HCT116 (cell line): ENCODE measurements at regions not wholly inside any gene's neighbourhood (a gene's known extent, or its start where the extent isn't known, plus 50 kb on each side); places are given as distances from the start of the nearest gene placed in this dataset.

ENCODE experiments used
- ATAC-seq: fragments of 200-7000 bp; cut with Tn5 transposase; 2 replicates; pipeline ENCODE4 v1.9.1; 2020; ENCODE audit warnings: mild to moderate bottlenecking, moderate library complexity
- BruUV-seq: library from RNA; stranded (reverse); fragments of 400-500 nt; replicated peaks from 2 replicates; lab custom pipeline; 2021; lab: Mats Ljungman, UMichigan
- CTCF ChIA-PET: fragments of 300-600 bp; sonication (Branson Sonifier 250); formaldehyde crosslinking; loops from one replicate; lab custom pipeline; 2021; ENCODE audit warnings: antibody characterized with exemption; lab: Charles Lee
- POLR2A ChIA-PET: fragments of 300-600, 350-600 bp; sonication (Branson Sonifier 250); formaldehyde crosslinking; loops from one replicate; lab custom pipeline; 2021; ENCODE audit warnings: antibody characterized with exemption; lab: Charles Lee
- RAD21 ChIA-PET, 2 experiments: fragments of 300-600 bp; sonication (Branson Sonifier 250); formaldehyde crosslinking; loops; one replicate each; lab custom pipeline; 2023; ENCODE audit warnings: low total read pairs in 2 of 2; ENCODE audit not compliant: uncharacterized antibody in 2 of 2, unreplicated experiment in 2 of 2, low non-redundant PET in 1 of 2; lab: Charles Lee
- DNase-seq: peaks from one replicate; pipeline ENCODE4 v3.0.0-alpha.2; 2010; ENCODE audit warnings: low read depth, low spot score
- H2AFZ ChIP-seq: fragments of 200-600 bp; shearing (Covaris generic), sonication (generic); 2 replicates; pipeline ENCODE4 v1.6.1; 2017; ENCODE audit warnings: low read depth, mixed run types, mixed read lengths, antibody characterized with exemption, low read length; ENCODE audit not compliant: poor library complexity, severe bottlenecking
- H3K27ac ChIP-seq: 2 replicates; pipeline ENCODE4 v1.5.1; 2012; ENCODE audit warnings: low read depth, low read length
- H3K27me3 ChIP-seq: fragments of 200-600 bp; sonication (generic); 2 replicates; pipeline ENCODE4 v1.6.1; 2016; ENCODE audit warnings: mixed run types, low read length, mixed read lengths; ENCODE audit not compliant: insufficient read depth
- H3K36me3 ChIP-seq, 2 experiments: fragments of 200-500 bp in 1 of 2; fragments of 200-600 bp in 1 of 2; sonication (Bioruptor generic) in 1 of 2; sonication (generic) in 1 of 2; 2 replicates each; pipeline versions ENCODE4 v1.5.1 to v1.6.1; 2014 to 2016; ENCODE audit warnings: low read length in 2 of 2, inconsistent platforms in 1 of 2, mixed read lengths in 1 of 2, mixed run types in 1 of 2; ENCODE audit not compliant: insufficient read depth in 2 of 2, control insufficient read depth in 1 of 2
- H3K4me1 ChIP-seq, 2 experiments: fragments of 200-600 bp in 1 of 2; sonication (generic) in 1 of 2; 2 replicates each; pipeline versions ENCODE4 v1.5.1 to v1.6.1; 2012 to 2017; ENCODE audit warnings: low read length in 2 of 2, inconsistent platforms in 1 of 2, mild to moderate bottlenecking in 1 of 2, mixed read lengths in 1 of 2, mixed run types in 1 of 2, moderate library complexity in 1 of 2; ENCODE audit not compliant: insufficient read depth in 2 of 2, control insufficient read depth in 1 of 2
- H3K4me2 ChIP-seq: fragments of 200-600 bp; sonication (generic); 2 replicates; pipeline ENCODE4 v1.6.1; 2017; ENCODE audit warnings: mixed run types, low read length, mixed read lengths
- H3K4me3 ChIP-seq, 2 experiments: fragments of 200-600 bp in 1 of 2; sonication (generic) in 1 of 2; replicated peaks in 1 of 2; 2 replicates each; pipeline ENCODE4 v1.5.1; 2011 to 2016; ENCODE audit warnings: low read length in 2 of 2, control low read depth in 1 of 2, low read depth in 1 of 2, mild to moderate bottlenecking in 1 of 2, mixed read lengths in 1 of 2, mixed run types in 1 of 2
- H3K79me2 ChIP-seq: fragments of 200-600 bp; sonication (generic); 2 replicates; pipeline ENCODE4 v1.6.1; 2017; ENCODE audit warnings: mild to moderate bottlenecking, mixed run types, low read length, moderate library complexity, mixed read lengths; ENCODE audit not compliant: insufficient read depth
- H3K9ac ChIP-seq: fragments of 200-600 bp; sonication (generic); 2 replicates; pipeline ENCODE4 v1.6.1; 2016; ENCODE audit warnings: low read length, mixed read lengths
- H3K9me2 ChIP-seq: fragments of 200-600 bp; sonication (generic), shearing (Covaris generic); 2 replicates; pipeline ENCODE4 v1.6.1; 2017; ENCODE audit warnings: mixed run types, mild to moderate bottlenecking, moderate library complexity; ENCODE audit not compliant: insufficient read depth
- H3K9me3 ChIP-seq, 2 experiments: fragments of 200-500 bp in 1 of 2; fragments of 200-600 bp in 1 of 2; sonication (Bioruptor generic) in 1 of 2; sonication (generic) in 1 of 2; 2 replicates each; pipeline ENCODE4 v1.6.1; 2014 to 2017; ENCODE audit warnings: low read length in 2 of 2, mixed read lengths in 2 of 2, inconsistent platforms in 1 of 2, low read depth in 1 of 2, mild to moderate bottlenecking in 1 of 2, mixed run types in 1 of 2, moderate library complexity in 1 of 2; ENCODE audit not compliant: control insufficient read depth in 1 of 2, insufficient read depth in 1 of 2
- H4K20me1 ChIP-seq: fragments of 200-600 bp; sonication (generic), shearing (Covaris generic); 2 replicates; pipeline ENCODE4 v1.6.1; 2017; ENCODE audit warnings: mixed run types, mild to moderate bottlenecking, moderate library complexity; ENCODE audit not compliant: insufficient read depth
- CBX3 ChIP-seq: IDR thresholded peaks from 2 replicates; pipeline ENCODE4 v1.6.1; 2012; ENCODE audit warnings: low read depth
- EGR1 ChIP-seq: IDR thresholded peaks from 2 replicates; pipeline ENCODE4 v1.6.1; 2012; ENCODE audit warnings: low read depth
- EZH2phosphoT487 ChIP-seq: fragments of 200-600 bp; IDR thresholded peaks from 2 replicates; pipeline ENCODE4 v1.6.1; 2018; ENCODE audit warnings: antibody characterized with exemption, borderline replicate concordance
- FOSL1 ChIP-seq: IDR thresholded peaks from 2 replicates; pipeline ENCODE4 v1.6.1; 2012; ENCODE audit warnings: low read depth
- JUND ChIP-seq: IDR thresholded peaks from 2 replicates; pipeline ENCODE4 v1.6.1; 2012
- POLR2A ChIP-seq: IDR thresholded peaks from 2 replicates; pipeline ENCODE4 v1.7.0; 2011; ENCODE audit warnings: borderline replicate concordance; ENCODE audit not compliant: insufficient read depth, insufficient read length; ENCODE audit errors: extremely low read depth
- POLR2AphosphoS5 ChIP-seq: IDR thresholded peaks from 2 replicates; pipeline ENCODE4 v1.6.1; 2011; ENCODE audit warnings: mild to moderate bottlenecking, low read depth, low read length, moderate library complexity
- SP1 ChIP-seq: IDR thresholded peaks from 2 replicates; pipeline ENCODE4 v1.6.1; 2012; ENCODE audit warnings: low read depth
- SRF ChIP-seq: IDR thresholded peaks from 2 replicates; pipeline ENCODE4 v1.6.1; 2012; ENCODE audit warnings: low read depth
- intact Hi-C: fragments of 100-400 bp; cut with micrococcal nuclease; formaldehyde crosslinking; loops from 2 replicates; pipeline ENCODE4 v1.10.0; 2022
- TF ChIP-seq, protein P1 (sequence below): IDR thresholded peaks from 2 replicates; pipeline ENCODE4 v1.6.1; 2012; ENCODE audit warnings: low read depth

DNA sequence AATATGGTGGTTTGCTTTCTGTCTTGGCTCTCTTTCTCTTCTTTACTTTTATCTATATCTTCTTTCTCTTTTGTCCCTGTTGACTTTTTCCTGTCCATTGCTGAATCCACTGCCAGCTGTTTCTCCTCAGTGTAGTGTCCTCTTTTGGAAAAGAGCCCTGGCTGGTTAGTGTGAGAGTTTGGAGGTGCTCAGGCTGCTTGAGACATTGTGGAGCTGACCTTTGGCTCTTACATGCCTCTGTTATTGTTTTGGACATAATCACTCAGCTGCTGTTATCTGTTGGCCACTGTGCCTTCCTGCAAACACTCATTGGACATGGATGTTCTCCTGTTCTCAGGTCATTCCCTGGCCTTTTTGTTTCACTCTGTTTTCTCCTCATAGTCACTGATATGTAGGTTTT, 295.4 kb upstream of the RIOK2 start:
- Histone ChIP-seq H3K27ac (no peak overlapping the region), H4K20me1 (no peaks in the 10 kb centered on the region), H3K4me2 (no peak overlapping the region), H3K9ac (no peak overlapping the region), H3K27me3 (no peaks in the 10 kb centered on the region), H3K9me3 (no peaks in the 10 kb centered on the region), H3K4me3 (no peak overlapping the region), H3K9me2 (no peaks in the 10 kb centered on the region), H3K4me1 (no peaks in the 10 kb centered on the region), H2AFZ (no peak overlapping the region), H3K36me3 (no peaks in the 10 kb centered on the region), H3K79me2 (no peaks in the 10 kb centered on the region)
- intact Hi-C loops, result no loop called here
- RAD21 ChIA-PET, result no interaction called here
- no peak for DNase-seq
- TF ChIP-seq SRF (no peak), POLR2A (no peak), EGR1 (no peak), JUND (no peak), EZH2phosphoT487 (no peak), POLR2AphosphoS5 (no peak)
- TF ChIP-seq, protein P1, sequence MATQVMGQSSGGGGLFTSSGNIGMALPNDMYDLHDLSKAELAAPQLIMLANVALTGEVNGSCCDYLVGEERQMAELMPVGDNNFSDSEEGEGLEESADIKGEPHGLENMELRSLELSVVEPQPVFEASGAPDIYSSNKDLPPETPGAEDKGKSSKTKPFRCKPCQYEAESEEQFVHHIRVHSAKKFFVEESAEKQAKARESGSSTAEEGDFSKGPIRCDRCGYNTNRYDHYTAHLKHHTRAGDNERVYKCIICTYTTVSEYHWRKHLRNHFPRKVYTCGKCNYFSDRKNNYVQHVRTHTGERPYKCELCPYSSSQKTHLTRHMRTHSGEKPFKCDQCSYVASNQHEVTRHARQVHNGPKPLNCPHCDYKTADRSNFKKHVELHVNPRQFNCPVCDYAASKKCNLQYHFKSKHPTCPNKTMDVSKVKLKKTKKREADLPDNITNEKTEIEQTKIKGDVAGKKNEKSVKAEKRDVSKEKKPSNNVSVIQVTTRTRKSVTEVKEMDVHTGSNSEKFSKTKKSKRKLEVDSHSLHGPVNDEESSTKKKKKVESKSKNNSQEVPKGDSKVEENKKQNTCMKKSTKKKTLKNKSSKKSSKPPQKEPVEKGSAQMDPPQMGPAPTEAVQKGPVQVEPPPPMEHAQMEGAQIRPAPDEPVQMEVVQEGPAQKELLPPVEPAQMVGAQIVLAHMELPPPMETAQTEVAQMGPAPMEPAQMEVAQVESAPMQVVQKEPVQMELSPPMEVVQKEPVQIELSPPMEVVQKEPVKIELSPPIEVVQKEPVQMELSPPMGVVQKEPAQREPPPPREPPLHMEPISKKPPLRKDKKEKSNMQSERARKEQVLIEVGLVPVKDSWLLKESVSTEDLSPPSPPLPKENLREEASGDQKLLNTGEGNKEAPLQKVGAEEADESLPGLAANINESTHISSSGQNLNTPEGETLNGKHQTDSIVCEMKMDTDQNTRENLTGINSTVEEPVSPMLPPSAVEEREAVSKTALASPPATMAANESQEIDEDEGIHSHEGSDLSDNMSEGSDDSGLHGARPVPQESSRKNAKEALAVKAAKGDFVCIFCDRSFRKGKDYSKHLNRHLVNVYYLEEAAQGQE, result no peak
- CTCF ChIA-PET, result no interaction called here
- no peak for ATAC-seq
- no TSS peak for BruUV-seq
- POLR2A ChIA-PET, result no interaction called here

DNA sequence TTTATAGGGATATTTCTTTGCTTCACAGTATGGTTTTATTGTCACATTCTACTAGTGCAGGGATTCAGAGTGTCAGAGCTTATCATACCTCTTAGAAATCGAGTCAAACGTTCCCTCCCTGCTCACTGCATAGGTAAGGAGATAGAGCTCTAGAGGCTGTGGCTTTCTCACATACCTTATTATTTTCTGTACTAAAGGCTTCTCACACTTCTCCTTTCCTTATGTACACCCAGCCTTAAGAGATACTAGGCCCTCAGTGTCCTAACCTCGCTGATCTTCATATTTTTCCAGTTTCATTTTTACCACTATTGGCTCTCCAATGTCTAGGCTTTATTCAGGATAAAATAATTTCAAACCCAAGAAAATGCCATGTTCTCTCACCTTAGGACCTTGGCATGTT, 297.3 kb upstream of the RIOK2 start:
- no TSS peak for BruUV-seq
- Histone ChIP-seq H2AFZ (no peak overlapping the region), H3K9ac (no peak overlapping the region), H3K4me1 (no peaks in the 10 kb centered on the region), H3K4me2 (no peak overlapping the region), H3K4me3 (no peak overlapping the region), H3K79me2 (no peaks in the 10 kb centered on the region), H3K9me2 (no peaks in the 10 kb centered on the region), H3K27me3 (no peaks in the 10 kb centered on the region), H3K9me3 (no peaks in the 10 kb centered on the region), H3K36me3 (no peaks in the 10 kb centered on the region), H3K27ac (no peak overlapping the region), H4K20me1 (no peaks in the 10 kb centered on the region)
- no peak for TF ChIP-seq POLR2A
- TF ChIP-seq SP1, result no peak
- no peak for TF ChIP-seq FOSL1
- no peak for TF ChIP-seq EGR1
- no peak for TF ChIP-seq SRF
- TF ChIP-seq CBX3, result no peak
- ChIA-PET POLR2A (no interaction called here), RAD21 (no interaction called here), CTCF (no interaction called here)
- ATAC-seq (no peak), DNase-seq (no peak)
- intact Hi-C loops, result no loop called here
